Breast epithelium (tissue), 4 donors: ENCODE measurements at regions not wholly inside any gene's neighbourhood (a gene's known extent, or its start where the extent isn't known, plus 50 kb on each side); places are given as distances from the start of the nearest gene placed in this dataset.

Source experiments
- DNase-seq, 2 donors: peaks; one replicate each; pipeline ENCODE4 v3.0.0-alpha.2; 2019; ENCODE audit warnings: low spot score in 2 of 2
- H3K27ac ChIP-seq, 2 donors: fragments of 200-600 bp; sonication (generic) in 1 of 2; one replicate each; pipeline ENCODE4 v1.5.1; 2016 to 2019; ENCODE audit warnings: mild to moderate bottlenecking in 1 of 2
- H3K27me3 ChIP-seq, 2 donors: fragments of 200-600 bp; sonication (generic) in 1 of 2; one replicate each; pipeline versions ENCODE4 v1.5.1 to v1.6.0; 2017 to 2019; ENCODE audit warnings: control low read depth in 1 of 2, mild to moderate bottlenecking in 1 of 2
- H3K36me3 ChIP-seq: fragments of 200-600 bp; one replicate; pipeline ENCODE4 v1.5.1; 2019
- H3K4me1 ChIP-seq, 2 donors: fragments of 200-600 bp; sonication (generic); one replicate each; pipeline ENCODE4 v1.5.1; 2016 to 2019; ENCODE audit warnings: control low read depth in 1 of 2
- H3K4me3 ChIP-seq, 3 donors: fragments of 200-600 bp; sonication (generic); 1 replicate in 2 of 3; 2 replicates in 1 of 3; pipeline ENCODE4 v1.5.1; 2016 to 2019; ENCODE audit warnings: mild to moderate bottlenecking in 3 of 3, moderate library complexity in 2 of 3
- H3K9me3 ChIP-seq, 2 donors: fragments of 200-600 bp; sonication (generic) in 1 of 2; one replicate each; pipeline ENCODE4 v1.5.1; 2016 to 2019; ENCODE audit warnings: control low read depth in 1 of 2
- POLR2A ChIP-seq: fragments of 450-650 bp; IDR thresholded peaks from one replicate; pipeline ENCODE4 v1.6.1; 2016; ENCODE audit warnings: antibody characterized with exemption, mild to moderate bottlenecking, moderate library complexity
- POLR2AphosphoS5 ChIP-seq, 3 donors: sonication (generic); formaldehyde crosslinking; IDR thresholded peaks; one replicate each; pipeline ENCODE4 v1.6.1; 2017; ENCODE audit warnings: antibody characterized with exemption in 3 of 3
- intact Hi-C: fragments of 100-400 bp; cut with DNase I; formaldehyde crosslinking; loops from one replicate; pipeline ENCODE4 v1.15.1; 2023; ENCODE audit warnings: low total_unique reads
- TF ChIP-seq, protein P1 (sequence below), 3 donors: fragments of 450-650 bp; IDR thresholded peaks; one replicate each; pipeline ENCODE4 v1.5.1; 2016 to 2017; ENCODE audit warnings: antibody characterized with exemption in 3 of 3, mild to moderate bottlenecking in 3 of 3, moderate library complexity in 3 of 3

DNA sequence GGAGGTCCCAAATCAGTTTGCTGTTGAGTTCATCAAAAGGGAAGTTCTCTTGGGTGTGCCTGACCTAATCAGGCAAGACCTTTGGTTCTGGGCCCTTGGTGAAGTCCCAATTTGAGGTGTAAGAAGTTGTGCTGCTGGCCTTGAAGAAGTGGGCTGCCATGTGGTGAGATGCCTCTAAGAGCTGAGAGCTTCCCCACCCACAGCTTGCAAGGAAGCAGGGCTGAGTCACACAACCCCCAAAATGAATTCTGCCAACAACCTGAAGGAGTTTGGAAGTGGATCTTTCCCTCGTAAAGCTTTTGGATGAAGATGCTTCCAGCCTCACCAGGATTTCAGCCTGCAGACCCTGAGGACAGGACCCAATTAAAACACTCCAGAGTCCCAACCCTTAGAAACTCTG, 129.3 kb upstream of the NSMCE3 start:
- H3K4me3 ChIP-seq = no peak overlapping the region
- TF ChIP-seq, protein P1, sequence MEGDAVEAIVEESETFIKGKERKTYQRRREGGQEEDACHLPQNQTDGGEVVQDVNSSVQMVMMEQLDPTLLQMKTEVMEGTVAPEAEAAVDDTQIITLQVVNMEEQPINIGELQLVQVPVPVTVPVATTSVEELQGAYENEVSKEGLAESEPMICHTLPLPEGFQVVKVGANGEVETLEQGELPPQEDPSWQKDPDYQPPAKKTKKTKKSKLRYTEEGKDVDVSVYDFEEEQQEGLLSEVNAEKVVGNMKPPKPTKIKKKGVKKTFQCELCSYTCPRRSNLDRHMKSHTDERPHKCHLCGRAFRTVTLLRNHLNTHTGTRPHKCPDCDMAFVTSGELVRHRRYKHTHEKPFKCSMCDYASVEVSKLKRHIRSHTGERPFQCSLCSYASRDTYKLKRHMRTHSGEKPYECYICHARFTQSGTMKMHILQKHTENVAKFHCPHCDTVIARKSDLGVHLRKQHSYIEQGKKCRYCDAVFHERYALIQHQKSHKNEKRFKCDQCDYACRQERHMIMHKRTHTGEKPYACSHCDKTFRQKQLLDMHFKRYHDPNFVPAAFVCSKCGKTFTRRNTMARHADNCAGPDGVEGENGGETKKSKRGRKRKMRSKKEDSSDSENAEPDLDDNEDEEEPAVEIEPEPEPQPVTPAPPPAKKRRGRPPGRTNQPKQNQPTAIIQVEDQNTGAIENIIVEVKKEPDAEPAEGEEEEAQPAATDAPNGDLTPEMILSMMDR (IDR thresholded peaks at IDR 0.05) = no peak
- TF ChIP-seq POLR2AphosphoS5 (IDR thresholded peaks at IDR 0.05) (no peak), POLR2A (no peak)
- DNase-seq = no peak
- H3K9me3 ChIP-seq = no peaks in the 10 kb centered on the region
- no peaks in the 10 kb centered on the region for H3K27me3 ChIP-seq
- no peaks in the 10 kb centered on the region for H3K36me3 ChIP-seq
- no peak overlapping the region for H3K27ac ChIP-seq
- no peaks in the 10 kb centered on the region for H3K4me1 ChIP-seq
- intact Hi-C loops = no loop called here

DNA sequence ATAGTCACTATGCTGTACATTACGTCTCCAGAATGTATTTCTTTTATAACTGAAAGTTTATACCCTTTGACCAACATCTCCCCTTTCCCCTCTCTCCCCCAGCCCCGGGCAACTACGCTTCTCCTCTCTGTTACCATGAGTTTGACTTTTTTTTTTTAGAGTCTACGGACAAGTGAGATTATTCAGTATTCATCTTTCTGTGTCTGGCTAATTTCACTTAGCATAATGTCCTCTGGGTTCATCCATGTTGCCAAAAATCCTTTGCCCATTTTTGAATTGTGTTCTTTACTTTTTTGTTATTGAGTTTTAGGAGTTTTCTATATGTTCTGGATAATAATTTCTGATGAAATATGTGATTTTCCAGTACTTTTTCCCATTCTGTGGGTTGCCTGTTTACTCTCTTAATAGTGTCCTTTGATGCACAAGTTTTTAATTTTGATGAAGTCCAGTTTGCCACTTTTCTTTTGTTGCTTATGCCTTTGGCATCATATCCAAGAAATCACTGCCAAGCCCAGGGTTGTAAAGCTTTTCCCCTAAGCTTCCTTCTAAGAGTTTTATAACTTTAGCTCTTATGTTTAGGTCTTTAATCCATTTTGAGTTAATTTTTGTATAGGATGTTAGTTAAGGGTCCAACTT, 126.7 kb upstream of the NSMCE3 start:
- H3K9me3 ChIP-seq = peaks cover 0 to 8% of the 10 kb centered on the region in 2 donors
- TF ChIP-seq, protein P1 (IDR thresholded peaks at IDR 0.05) = no peak
- TF ChIP-seq POLR2AphosphoS5 (IDR thresholded peaks at IDR 0.05) (no peak), POLR2A (no peak)
- H3K27ac ChIP-seq = no peak overlapping the region
- H3K36me3 ChIP-seq = no peaks in the 10 kb centered on the region
- no peaks in the 10 kb centered on the region for H3K4me1 ChIP-seq
- intact Hi-C loops = no loop called here
- no peak for DNase-seq
- no peak overlapping the region for H3K4me3 ChIP-seq
- H3K27me3 ChIP-seq = no peaks in the 10 kb centered on the region

DNA sequence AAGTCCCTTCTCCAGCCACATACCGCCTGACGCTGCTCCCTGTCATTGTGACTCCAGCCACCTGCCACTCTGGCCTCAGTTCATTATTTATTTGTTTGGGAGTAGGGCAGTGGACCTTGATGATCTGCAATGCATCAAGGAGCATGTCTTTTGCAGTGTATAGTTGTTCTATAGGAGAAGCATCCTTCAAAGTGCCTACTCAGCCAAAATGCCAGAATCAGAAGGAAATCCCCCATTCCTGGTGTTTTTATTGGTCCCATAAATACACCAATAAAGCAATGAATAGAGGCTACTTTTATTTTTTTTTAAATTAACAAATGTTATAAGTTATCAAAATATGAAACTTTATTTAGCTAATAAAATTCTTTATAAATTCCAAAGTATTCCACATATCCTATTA, 123.8 kb upstream of the NSMCE3 start:
- intact Hi-C loops = no loop called here
- Histone ChIP-seq H3K27me3 (no peaks in the 10 kb centered on the region), H3K4me3 (no peak overlapping the region), H3K4me1 (no peaks in the 10 kb centered on the region), H3K36me3 (no peaks in the 10 kb centered on the region), H3K9me3 (peaks cover 0 to 8% of the 10 kb centered on the region in 2 donors), H3K27ac (no peak overlapping the region)
- TF ChIP-seq, protein P1 (IDR thresholded peaks at IDR 0.05) = no peak
- TF ChIP-seq POLR2A = no peak
- no peak for TF ChIP-seq POLR2AphosphoS5 (IDR thresholded peaks at IDR 0.05)
- DNase-seq = no peak

DNA sequence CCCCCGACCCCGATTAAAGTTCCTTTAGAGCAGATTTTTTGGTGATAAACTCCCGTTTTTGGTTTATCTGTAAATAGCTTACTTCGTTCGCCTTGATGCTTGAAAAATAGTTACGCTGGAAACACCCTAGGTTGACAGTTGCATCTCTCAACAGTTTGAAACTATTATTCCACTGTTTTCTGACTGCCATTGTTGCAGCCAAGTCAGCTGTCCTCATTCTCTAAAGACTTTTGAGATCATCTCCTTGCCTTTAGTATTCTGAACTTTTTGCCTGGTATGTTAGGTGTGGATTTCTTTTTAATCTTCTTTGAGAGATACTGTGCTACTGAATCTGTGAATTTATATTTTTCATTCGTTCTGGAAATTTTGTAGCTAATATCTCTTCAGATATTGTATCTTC, 122.7 kb upstream of the NSMCE3 start:
- TF ChIP-seq, protein P1 (IDR thresholded peaks at IDR 0.05) = no peak
- TF ChIP-seq POLR2A (no peak), POLR2AphosphoS5 (IDR thresholded peaks at IDR 0.05) (no peak)
- Histone ChIP-seq H3K36me3 (no peaks in the 10 kb centered on the region), H3K27ac (no peak overlapping the region), H3K4me3 (no peak overlapping the region), H3K4me1 (no peaks in the 10 kb centered on the region), H3K9me3 (peaks cover 0 to 8% of the 10 kb centered on the region in 2 donors), H3K27me3 (no peaks in the 10 kb centered on the region)
- no peak for DNase-seq
- intact Hi-C loops = no loop called here

DNA sequence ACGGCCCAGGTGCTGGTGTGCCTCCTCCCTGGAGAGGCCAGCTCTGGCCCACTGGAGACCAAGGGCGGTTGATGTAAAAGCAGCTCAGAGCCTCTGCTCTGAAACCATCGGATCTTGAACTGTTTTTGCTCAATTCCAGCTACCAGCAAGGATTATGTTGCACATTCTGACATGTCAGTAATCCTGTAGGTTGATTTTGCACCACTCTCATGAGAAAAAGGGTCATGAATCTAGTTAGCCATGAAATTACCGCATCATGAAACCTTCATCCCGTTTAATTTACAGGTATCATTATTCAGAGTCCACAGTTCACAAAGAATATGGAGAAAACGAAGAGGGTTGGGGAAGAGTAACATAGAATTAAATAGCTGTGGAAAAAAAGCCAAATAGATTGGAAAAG, 120.4 kb upstream of the NSMCE3 start:
- no peaks in the 10 kb centered on the region for H3K36me3 ChIP-seq
- no peaks in the 10 kb centered on the region for H3K4me1 ChIP-seq
- TF ChIP-seq, protein P1 (IDR thresholded peaks at IDR 0.05) = no peak
- TF ChIP-seq POLR2AphosphoS5 (IDR thresholded peaks at IDR 0.05) = no peak
- TF ChIP-seq POLR2A = no peak
- intact Hi-C loops = no loop called here
- no peak for DNase-seq
- H3K27ac ChIP-seq = no peak overlapping the region
- no peak overlapping the region for H3K4me3 ChIP-seq
- no peaks in the 10 kb centered on the region for H3K27me3 ChIP-seq
- H3K9me3 ChIP-seq = peaks cover 0 to 8% of the 10 kb centered on the region in 2 donors
